WTC11 (cell line): ENCODE measurements at regions not wholly inside any gene's neighbourhood (a gene's known extent, or its start where the extent isn't known, plus 50 kb on each side); places are given as distances from the start of the nearest gene placed in this dataset.

Experiments used
- ATAC-seq: fragments of 200-7000 bp; cut with Tn5 transposase; 2 replicates; pipeline ENCODE4 v1.10.0; 2021; ENCODE audit warnings: mild to moderate bottlenecking, moderate library complexity
- CTCF ChIA-PET: fragments of 300-600 bp; sonication (Branson Sonifier 250); formaldehyde crosslinking; loops from one replicate; lab custom pipeline; 2021; ENCODE audit warnings: antibody characterized with exemption; lab: Charles Lee
- POLR2A ChIA-PET: fragments of 350-600 bp; sonication (Branson Sonifier 250); formaldehyde crosslinking; loops from one replicate; lab custom pipeline; 2021; ENCODE audit warnings: antibody characterized with exemption; lab: Charles Lee
- DNase-seq: peaks from one replicate; pipeline ENCODE4 v3.0.0; 2021; ENCODE audit warnings: low spot score
- H3K27ac Mint-ChIP-seq: 2 replicates; pipeline ENCODE4 v1.8.0; 2021; ENCODE audit warnings: mixed read lengths
- H3K27me3 Mint-ChIP-seq: 2 replicates; pipeline ENCODE4 v1.8.0; 2021; ENCODE audit warnings: low read depth, mild to moderate bottlenecking, moderate library complexity, mixed read lengths
- H3K36me3 Mint-ChIP-seq: 2 replicates; pipeline ENCODE4 v1.8.0; 2021; ENCODE audit warnings: mixed read lengths
- H3K4me1 Mint-ChIP-seq: 2 replicates; pipeline ENCODE4 v1.8.0; 2022; ENCODE audit warnings: mixed read lengths
- H3K4me3 Mint-ChIP-seq: 2 replicates; pipeline ENCODE4 v1.8.0; 2021; ENCODE audit warnings: mild to moderate bottlenecking, moderate library complexity, mixed read lengths
- H3K9me3 Mint-ChIP-seq: 2 replicates; pipeline ENCODE4 v1.8.0; 2021; ENCODE audit warnings: mixed read lengths
- AR ChIP-seq: fragments of 250-450 bp; sonication (Bioruptor Pico); IDR thresholded peaks from 2 replicates; pipeline ENCODE4 v1.9.0; 2021; ENCODE audit warnings: mild to moderate bottlenecking
- ATF2 ChIP-seq: sonication (generic); formaldehyde crosslinking; IDR thresholded peaks from 2 replicates; pipeline ENCODE4 v1.8.1; 2022; ENCODE audit warnings: low read depth, missing genetic modification reagents, borderline replicate concordance
- CDX4 ChIP-seq: fragments of 250-450 bp; sonication (Bioruptor Pico); IDR thresholded peaks from 2 replicates; pipeline ENCODE4 v1.9.0; 2021; ENCODE audit warnings: moderate library complexity, mild to moderate bottlenecking, inconsistent platforms, borderline replicate concordance
- CREB1 ChIP-seq: sonication (generic); formaldehyde crosslinking; IDR thresholded peaks from 2 replicates; pipeline ENCODE4 v1.8.0; 2023; ENCODE audit warnings: mild to moderate bottlenecking, missing genetic modification reagents
- ERG ChIP-seq: fragments of 250-450 bp; sonication (Bioruptor Pico); IDR thresholded peaks from 2 replicates; pipeline ENCODE4 v1.8.0; 2021; ENCODE audit warnings: mild to moderate bottlenecking
- HMGXB4 ChIP-seq: sonication (generic); formaldehyde crosslinking; IDR thresholded peaks from 2 replicates; pipeline ENCODE4 v1.8.1; 2023; ENCODE audit warnings: mild to moderate bottlenecking, moderate library complexity, missing genetic modification reagents
- KAT7 ChIP-seq: sonication (generic); formaldehyde crosslinking; IDR thresholded peaks from 2 replicates; pipeline ENCODE4 v1.8.1; 2023; ENCODE audit warnings: missing genetic modification reagents, mild to moderate bottlenecking, borderline replicate concordance
- MAX ChIP-seq: sonication (generic); formaldehyde crosslinking; IDR thresholded peaks from 2 replicates; pipeline ENCODE4 v1.8.0; 2022; ENCODE audit warnings: mild to moderate bottlenecking, missing genetic modification reagents
- NR2C2 ChIP-seq: sonication (generic); formaldehyde crosslinking; IDR thresholded peaks from 2 replicates; pipeline ENCODE4 v1.8.0; 2022; ENCODE audit warnings: mild to moderate bottlenecking, missing genetic modification reagents
- RORB ChIP-seq: fragments of 250-450 bp; sonication (Bioruptor Pico); IDR thresholded peaks from 2 replicates; pipeline ENCODE4 v1.9.0; 2021; ENCODE audit warnings: mild to moderate bottlenecking
- TCF7 ChIP-seq: sonication (generic); formaldehyde crosslinking; IDR thresholded peaks from 2 replicates; pipeline ENCODE4 v1.8.0; 2022; ENCODE audit warnings: mild to moderate bottlenecking, low read depth, missing genetic modification reagents, moderate library complexity
- TEAD4 ChIP-seq: sonication (generic); formaldehyde crosslinking; IDR thresholded peaks from 2 replicates; pipeline ENCODE4 v1.8.0; 2022; ENCODE audit warnings: mild to moderate bottlenecking, missing genetic modification reagents
- ZNF263 ChIP-seq: sonication (generic); formaldehyde crosslinking; IDR thresholded peaks from 2 replicates; pipeline ENCODE4 v1.8.1; 2022; ENCODE audit warnings: low read depth, mild to moderate bottlenecking, moderate library complexity, missing genetic modification reagents
- ZNF423 ChIP-seq: fragments of 250-450 bp; sonication (Bioruptor Pico); IDR thresholded peaks from 2 replicates; pipeline ENCODE4 v2.1.2; 2022; ENCODE audit warnings: mild to moderate bottlenecking, moderate library complexity
- ZNF532 ChIP-seq: fragments of 250-450 bp; sonication (Bioruptor Pico); IDR thresholded peaks from 2 replicates; pipeline ENCODE4 v1.9.0; 2021; ENCODE audit warnings: mild to moderate bottlenecking, borderline replicate concordance
- ZSCAN18 ChIP-seq: fragments of 250-450 bp; sonication (Bioruptor Pico); IDR thresholded peaks from 2 replicates; pipeline ENCODE4 v2.1.2; 2022; ENCODE audit warnings: mild to moderate bottlenecking, moderate library complexity

- TF ChIP-seq HMGXB4 (CRISPR knock-in tag) (no peak), ATF2 (no peak), ZNF423 (no peak), MAX (CRISPR knock-in tag) (no peak), NR2C2 (no peak), ERG (CRISPR knock-in tag) (no peak), RORB (CRISPR knock-in tag) (no peak), KAT7 (CRISPR knock-in tag) (no peak), ZNF532 (CRISPR knock-in tag) (no peak), CDX4 (CRISPR knock-in tag) (no peak)
- TF ChIP-seq, all 79 proteins: peak for 0
These were observed 131.9 kb upstream of the NT5C1B start (continued) for GRCh38 chr2:18721038-18721922.

GRCh38 chr2:18719978-18720775 lies 130.8 kb upstream of the NT5C1B start:
- Mint-ChIP-seq H3K27ac (no peak overlapping the region), H3K9me3 (peaks cover 3% of the 10 kb centered on the region), H3K27me3 (no peaks in the 10 kb centered on the region), H3K4me3 (no peak overlapping the region), H3K4me1 (peaks cover 3% of the 10 kb centered on the region; the same call in 1 of the 2 replicates), H3K36me3 (no peaks in the 10 kb centered on the region)
- ChIA-PET POLR2A (no interaction called here), CTCF (interaction anchor here (1.1 kb wide), 1 partner anchor 30 kb away, joined by 5 read pairs; no protein-coding TSS in a partner anchor)
- ATAC-seq = no peak
- DNase-seq = no peak
- no peak for TF ChIP-seq ZSCAN18
- TF ChIP-seq TCF7 (CRISPR knock-in tag) = no peak
- TF ChIP-seq RORB (CRISPR knock-in tag) = no peak
- no peak for TF ChIP-seq ZNF263 (CRISPR knock-in tag)
- no peak for TF ChIP-seq CREB1 (CRISPR knock-in tag)
- TF ChIP-seq AR (CRISPR knock-in tag) = no peak
- TF ChIP-seq TEAD4 (CRISPR knock-in tag) = no peak
